ENCODE measurements at regions not wholly inside any gene's neighbourhood (a gene's known extent, or its start where the extent isn't known, plus 50 kb on each side); places are given as distances from the start of the nearest gene placed in this dataset.

- no peak for TF ChIP-seq POLR2AphosphoS5 (IDR thresholded peaks at IDR 0.05; ENCODE audit: low read depth, low read length)
- no peak for TF ChIP-seq POLR2A (IDR thresholded peaks at IDR 0.05; ENCODE audit: low read depth, low read length)
- TF ChIP-seq TAF1 (IDR thresholded peaks at IDR 0.05; ENCODE audit: low read depth, low read length): no peak
Measured at GRCh38 chr2:236677368-236677767, 107.7 kb downstream of the ACKR3 start.
